ENCODE measurements at regions not wholly inside any gene's neighbourhood (a gene's known extent, or its start where the extent isn't known, plus 50 kb on each side); places are given as distances from the start of the nearest gene placed in this dataset.

DNA sequence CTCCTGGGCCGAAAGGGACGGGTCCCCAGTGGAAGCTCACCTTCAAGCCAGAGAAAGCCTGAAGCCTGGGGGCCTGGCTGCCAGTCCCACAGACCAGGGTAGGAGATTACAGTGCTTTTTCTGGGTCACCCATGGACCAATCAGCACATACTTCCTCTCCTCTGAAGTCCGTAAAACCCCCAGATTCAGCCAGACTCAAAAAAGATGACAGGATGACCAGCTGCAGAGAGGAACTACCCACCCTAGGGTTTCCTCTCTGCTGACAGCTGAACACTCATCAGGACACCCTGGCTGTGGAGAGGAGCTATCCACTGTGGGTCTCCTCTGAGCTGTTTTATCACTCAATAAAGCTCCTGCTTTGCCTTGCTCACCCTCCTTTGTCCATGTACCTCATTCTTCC, 78.0 kb downstream of the SAMD9 start:
- TF ChIP-seq, protein P1, sequence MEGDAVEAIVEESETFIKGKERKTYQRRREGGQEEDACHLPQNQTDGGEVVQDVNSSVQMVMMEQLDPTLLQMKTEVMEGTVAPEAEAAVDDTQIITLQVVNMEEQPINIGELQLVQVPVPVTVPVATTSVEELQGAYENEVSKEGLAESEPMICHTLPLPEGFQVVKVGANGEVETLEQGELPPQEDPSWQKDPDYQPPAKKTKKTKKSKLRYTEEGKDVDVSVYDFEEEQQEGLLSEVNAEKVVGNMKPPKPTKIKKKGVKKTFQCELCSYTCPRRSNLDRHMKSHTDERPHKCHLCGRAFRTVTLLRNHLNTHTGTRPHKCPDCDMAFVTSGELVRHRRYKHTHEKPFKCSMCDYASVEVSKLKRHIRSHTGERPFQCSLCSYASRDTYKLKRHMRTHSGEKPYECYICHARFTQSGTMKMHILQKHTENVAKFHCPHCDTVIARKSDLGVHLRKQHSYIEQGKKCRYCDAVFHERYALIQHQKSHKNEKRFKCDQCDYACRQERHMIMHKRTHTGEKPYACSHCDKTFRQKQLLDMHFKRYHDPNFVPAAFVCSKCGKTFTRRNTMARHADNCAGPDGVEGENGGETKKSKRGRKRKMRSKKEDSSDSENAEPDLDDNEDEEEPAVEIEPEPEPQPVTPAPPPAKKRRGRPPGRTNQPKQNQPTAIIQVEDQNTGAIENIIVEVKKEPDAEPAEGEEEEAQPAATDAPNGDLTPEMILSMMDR (IDR thresholded peaks at IDR 0.05) = no peak
- no peak for TF ChIP-seq POLR2A (IDR thresholded peaks at IDR 0.05)
- no peak for TF ChIP-seq POLR2AphosphoS5 (IDR thresholded peaks at IDR 0.05)

Measured in stomach (tissue), 4 donors.